Hematopoietic multipotent progenitor cell treated with erythropoietin and hydrocortisone succinate and interleukin-3 and kit ligand, for 17 days (in vitro differentiated cells): ENCODE measurements at regions not wholly inside any gene's neighbourhood (a gene's known extent, or its start where the extent isn't known, plus 50 kb on each side); places are given as distances from the start of the nearest gene placed in this dataset.
"Not testable (repeated sequence)": the region's sequence is repeated elsewhere in the genome, so short reads cannot be mapped to it uniquely, and the experiment has no call there.

Experiments
- DNase-seq: peaks from one replicate; pipeline ENCODE4 v3.0.0-alpha.2; 2015; ENCODE audit warnings: low spot score

DNA sequence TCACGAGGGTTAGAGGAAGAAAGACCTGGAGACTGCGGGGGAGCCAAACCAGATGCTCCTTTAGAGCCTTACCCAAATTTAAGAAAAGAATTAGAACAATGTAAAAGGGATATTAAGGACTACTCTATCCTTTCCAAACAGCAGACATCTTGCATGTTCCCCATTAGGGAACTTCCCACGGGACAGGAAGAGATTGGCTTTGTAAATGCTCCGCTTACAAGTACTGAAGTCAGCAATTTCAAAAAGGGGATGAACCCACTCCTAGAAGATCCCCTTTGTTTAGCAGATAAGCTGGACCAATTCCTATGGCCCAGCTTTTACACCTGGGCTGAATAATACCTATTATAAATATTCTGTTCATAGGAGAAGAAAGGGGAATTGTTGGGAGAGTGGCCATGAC is 74.2 kb downstream of the APOBEC1 start:
- no peak for DNase-seq

DNA sequence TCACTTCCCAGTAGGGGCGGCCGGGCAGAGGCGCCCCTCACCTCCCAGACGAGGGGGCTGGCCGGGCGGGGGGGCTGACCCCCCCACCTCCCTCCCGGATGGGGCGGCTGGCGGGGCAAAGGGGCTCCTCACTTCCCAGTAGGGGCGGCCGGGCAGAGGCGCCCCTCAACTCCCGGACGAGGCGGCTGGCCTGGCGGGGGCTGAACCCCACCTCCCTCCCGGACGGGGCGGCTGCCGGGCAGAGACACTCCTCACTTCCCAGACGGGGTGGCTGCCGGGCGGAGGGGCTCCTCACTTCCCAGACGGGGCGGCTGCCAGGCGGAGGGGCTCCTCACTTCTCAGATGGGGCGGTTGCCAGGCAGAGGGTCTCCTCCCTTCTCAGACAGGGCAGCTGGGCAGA is 75.6 kb downstream of the APOBEC1 start:
- not testable (repeated sequence) for DNase-seq

DNA sequence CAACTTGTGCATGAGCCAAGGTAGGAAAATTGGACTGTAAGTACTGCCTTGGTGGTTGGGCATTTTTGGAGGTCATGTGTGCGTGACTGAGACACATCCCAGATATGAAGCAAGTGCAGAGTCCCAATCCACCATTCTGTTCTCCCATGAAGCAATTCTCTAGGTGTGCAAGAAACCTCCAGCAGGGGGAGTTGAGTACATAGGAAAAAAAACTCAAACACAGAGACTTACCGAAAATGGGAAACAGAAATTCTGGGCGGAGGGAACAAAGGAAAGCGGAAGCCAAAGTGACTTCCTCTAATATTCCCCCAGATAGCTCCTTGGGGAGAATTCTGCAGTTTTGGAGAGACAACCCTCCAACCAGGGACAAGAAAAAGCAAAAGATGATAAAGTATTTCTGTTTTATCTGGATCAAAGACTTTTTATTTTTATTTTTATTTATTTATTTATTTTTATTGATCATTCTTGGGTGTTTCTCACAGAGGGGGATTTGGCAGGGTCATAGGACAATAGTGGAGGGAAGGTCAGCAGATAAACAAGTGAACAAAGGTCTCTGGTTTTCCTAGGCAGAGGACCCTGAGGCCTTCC is 76.9 kb downstream of the APOBEC1 start:
- peak; percentile 65 for DNase-seq

DNA sequence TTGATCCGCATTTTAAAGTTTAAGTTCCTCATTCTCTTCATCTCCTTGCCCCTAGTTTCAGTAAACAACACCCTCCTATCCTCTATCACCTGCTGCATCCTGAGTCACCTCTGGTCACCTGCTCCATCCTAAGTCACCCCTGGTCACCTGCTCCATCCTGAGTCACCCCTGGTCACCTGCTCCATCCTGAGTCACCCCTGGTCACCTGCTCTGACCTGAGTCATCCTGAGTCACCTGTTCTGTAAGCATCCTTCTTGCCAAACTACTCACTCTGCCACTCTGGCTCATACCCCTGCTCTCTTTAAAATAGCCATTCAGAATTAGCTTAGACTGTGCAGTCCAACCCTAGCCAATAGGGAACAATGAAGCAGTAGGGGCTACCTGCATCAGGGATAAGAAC is 80.6 kb upstream of the CD163 start:
- not testable (repeated sequence) for DNase-seq

DNA sequence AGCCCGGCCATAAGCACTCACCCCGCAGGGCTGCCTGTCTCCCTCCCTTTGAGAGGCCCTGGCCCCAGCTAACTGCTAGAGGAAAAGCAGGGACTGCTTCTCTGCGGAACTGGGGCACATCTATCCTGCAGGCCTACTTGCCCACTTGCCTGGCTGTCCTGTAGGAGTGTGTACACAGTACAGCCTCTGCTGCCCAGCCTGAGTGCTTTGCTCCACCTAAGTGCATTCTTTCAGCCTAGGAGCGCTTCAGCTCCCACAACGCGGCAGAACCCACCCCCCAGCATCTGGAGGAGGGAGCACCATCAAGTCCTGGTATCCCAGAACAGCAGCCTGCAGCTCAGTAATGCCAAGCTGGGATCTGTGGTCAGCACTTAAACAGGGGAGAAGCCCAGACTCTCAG is 79.9 kb upstream of the CD163 start:
- DNase-seq: no peak

DNA sequence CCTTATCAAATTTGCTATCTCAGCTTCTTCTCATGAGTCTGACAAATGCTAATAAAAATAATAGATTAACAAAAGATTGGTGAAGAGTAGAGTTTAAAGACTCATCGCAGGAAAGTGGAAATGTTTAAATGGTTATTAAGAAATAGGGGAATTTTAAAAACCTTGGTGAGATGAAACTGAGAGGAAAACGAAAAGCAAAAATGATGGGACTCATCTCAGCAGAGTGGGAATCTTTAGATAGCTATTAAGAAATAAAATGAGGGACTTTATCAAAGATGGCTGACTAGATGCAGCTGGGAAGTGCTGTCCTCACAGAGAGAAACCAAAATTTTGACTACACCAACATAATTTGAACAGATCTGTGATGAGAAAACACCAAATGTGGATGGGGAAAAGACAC is 79.2 kb upstream of the CD163 start:
- no peak for DNase-seq

DNA sequence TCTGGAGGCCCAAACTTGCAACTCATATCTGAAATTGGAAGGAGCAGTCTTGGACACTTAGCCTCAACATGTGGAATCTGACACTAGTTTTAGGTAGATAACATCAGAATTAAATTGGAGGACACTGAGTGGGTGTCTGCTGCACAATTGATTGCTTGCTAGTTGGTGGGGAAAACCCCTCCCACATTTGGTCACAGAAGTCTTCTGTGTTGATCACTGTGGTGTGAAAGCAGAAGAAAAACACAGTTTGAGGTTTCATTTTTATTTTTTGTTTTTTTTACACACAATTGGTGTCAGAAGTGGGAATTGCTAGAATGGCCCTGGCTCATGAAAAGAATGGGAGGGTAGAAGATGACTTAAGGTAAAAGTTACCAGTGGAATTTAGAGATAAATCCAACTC is 78.0 kb upstream of the CD163 start:
- DNase-seq: no peak

DNA sequence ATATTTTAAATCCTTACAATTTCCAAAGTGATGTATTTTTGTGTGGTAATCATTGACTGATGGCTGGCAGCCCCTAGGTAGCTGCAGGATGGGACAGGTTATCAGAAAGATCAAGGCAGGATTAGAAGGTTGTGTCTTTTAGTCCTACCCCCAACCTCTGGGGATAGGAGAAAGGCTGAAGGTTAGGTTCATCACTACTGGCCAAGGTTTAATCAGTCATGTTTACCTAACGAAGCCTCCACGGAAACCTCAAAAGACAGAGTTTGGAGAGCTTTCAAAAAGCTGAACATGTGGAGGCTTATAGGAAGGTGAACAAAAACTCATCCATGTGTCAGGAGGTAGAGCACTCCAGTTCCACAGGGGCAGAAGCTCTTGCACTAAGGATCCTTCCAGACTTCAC is 77.5 kb upstream of the CD163 start:
- DNase-seq: no peak

DNA sequence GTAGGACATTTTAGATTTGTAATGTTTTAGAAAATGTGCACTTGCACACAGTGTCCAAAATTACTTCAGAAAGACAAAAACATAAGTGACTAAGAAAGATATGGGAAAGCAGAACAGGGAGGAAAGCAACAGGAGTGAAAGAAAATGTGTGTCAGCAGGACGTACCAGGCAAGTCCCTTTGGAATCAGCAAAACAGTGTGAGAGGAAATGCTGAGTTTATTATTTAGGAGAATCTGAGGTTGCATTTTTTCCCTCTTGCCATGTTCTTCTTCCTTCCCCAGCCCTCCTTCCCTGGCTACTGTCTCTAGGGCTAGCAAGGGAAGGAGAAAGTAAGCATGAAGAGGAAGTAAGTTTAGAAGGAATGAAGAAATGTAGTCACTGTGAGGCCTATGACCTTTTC is 67.7 kb upstream of the CD163 start:
- DNase-seq: no peak

DNA sequence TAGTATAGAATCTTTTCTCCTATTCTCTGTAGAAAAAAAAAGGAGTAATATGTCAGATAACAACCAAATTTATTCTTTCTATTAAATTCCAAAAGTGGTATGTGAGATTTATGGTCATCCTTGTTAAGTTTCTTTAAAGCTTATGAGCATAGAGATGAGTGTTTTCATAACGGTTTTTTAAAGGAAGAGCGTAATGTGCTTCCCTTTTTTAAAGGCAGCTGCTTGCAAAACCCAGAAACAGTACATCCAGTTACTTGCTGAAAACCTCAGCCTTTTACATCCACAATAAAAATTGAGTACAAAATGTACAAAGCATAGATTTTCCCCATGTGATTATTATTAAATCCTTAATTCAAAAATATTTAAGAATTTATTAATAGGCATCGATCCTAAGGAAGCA is 53.6 kb upstream of the CD163 start:
- no peak for DNase-seq

DNA sequence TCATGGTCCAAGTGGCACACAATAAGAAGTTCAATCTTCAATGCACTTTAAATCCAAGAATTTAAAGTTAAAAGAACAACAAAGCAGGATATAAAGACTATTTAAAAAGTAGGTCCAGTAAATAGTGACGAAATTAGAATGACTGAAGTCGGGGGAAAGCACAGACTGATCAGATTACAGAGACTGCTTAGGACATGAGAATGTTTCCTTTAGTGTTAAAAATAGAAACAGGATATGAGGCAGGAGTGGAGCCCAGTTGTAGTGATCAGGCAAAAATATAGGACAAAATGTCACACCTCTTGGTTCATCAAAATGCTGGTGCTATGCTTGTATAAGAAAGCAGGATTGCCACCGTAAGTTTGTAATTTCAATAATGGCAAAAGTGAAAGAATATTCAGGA is 52.2 kb upstream of the CD163 start:
- no peak for DNase-seq

DNA sequence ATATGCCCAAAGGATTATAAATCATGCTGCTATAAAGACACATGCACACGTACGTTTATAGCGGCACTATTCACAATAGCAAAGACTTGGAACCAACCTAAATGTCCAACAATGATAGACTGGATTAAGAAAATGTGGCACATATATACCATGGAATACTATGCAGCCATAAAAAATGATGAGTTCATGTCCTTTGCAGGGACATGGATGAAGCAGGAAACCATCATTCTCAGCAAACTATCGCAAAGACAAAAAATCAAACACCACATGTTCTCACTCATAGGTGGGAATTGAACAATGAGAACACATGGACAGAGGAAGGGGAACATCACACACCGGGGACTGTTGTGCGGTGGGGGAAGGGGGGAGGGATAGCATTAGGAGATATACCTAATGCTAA is 51.3 kb upstream of the CD163 start:
- DNase-seq: not testable (repeated sequence)
